ENCODE measurements at regions not wholly inside any gene's neighbourhood (a gene's known extent, or its start where the extent isn't known, plus 50 kb on each side); places are given as distances from the start of the nearest gene placed in this dataset.

GRCh38 chr12:37546901-37547475 lies 769.6 kb upstream of the ALG10B start:
- Histone ChIP-seq H3K23me2 (ENCODE audit: insufficient read length, low read depth, low read length, poor library complexity, severe bottlenecking) (no peaks in the 10 kb centered on the region), H3K27ac (ENCODE audit: insufficient read length, low read depth, low read length) (no peak overlapping the region), H4K5ac (ENCODE audit: insufficient read length, low read depth, low read length) (no peak overlapping the region), H2BK20ac (ENCODE audit: low read depth, low read length, poor library complexity, severe bottlenecking) (no peak overlapping the region), H3K56ac (ENCODE audit: insufficient read length, low read depth, low read length) (no peak overlapping the region), H3K4ac (ENCODE audit: low read depth, low read length) (no peak overlapping the region), H2BK120ac (ENCODE audit: low read depth, low read length, poor library complexity, severe bottlenecking) (no peak overlapping the region), H3K4me2 (ENCODE audit: insufficient read depth, insufficient read length, low read length) (no peak overlapping the region), H3K4me1 (ENCODE audit: insufficient read depth, low read length) (no peaks in the 10 kb centered on the region), H2AFZ (ENCODE audit: low read length) (no peak overlapping the region), H3K27me3 (ENCODE audit: insufficient read depth, low read length) (no peaks in the 10 kb centered on the region), H3K18ac (ENCODE audit: insufficient read length, low read depth, low read length) (no peak overlapping the region), H3K23ac (ENCODE audit: insufficient read length, low read depth, low read length) (no peak overlapping the region), H4K91ac (ENCODE audit: insufficient read length, low read depth, low read length) (no peak overlapping the region), H2BK12ac (ENCODE audit: insufficient read length, low read depth, low read length) (no peak overlapping the region), H3K9me3 (ENCODE audit: control insufficient read depth, low read depth, low read length) (peaks cover 86% of the 10 kb centered on the region), H2AK5ac (ENCODE audit: insufficient read length, low read length) (no peak overlapping the region), H4K20me1 (ENCODE audit: control insufficient read depth, insufficient read depth, insufficient read length) (no peaks in the 10 kb centered on the region), H3K14ac (ENCODE audit: insufficient read depth, low read length) (no peak overlapping the region), H3T11ph (ENCODE audit: low read length) (no peak overlapping the region), H4K8ac (replicated peaks; ENCODE audit: insufficient read length, low read depth, low read length) (no peak overlapping the region), H2BK5ac (ENCODE audit: insufficient read length, low read length) (no peak overlapping the region), H3K9ac (ENCODE audit: extremely low read depth, insufficient read length, low read length) (no peak overlapping the region), H3K79me2 (ENCODE audit: insufficient read depth, low read length) (no peaks in the 10 kb centered on the region), H2BK15ac (ENCODE audit: low read depth, low read length) (no peak overlapping the region), H3K79me1 (ENCODE audit: insufficient read depth, low read depth, low read length, poor library complexity, severe bottlenecking) (no peaks in the 10 kb centered on the region)
- no peak for DNase-seq
- H3K9me3 Mint-ChIP-seq: peaks cover 93 to 98% of the 10 kb centered on the region in 2 experiments
- H3K4me3 Mint-ChIP-seq: no peak overlapping the region
- no peaks in the 10 kb centered on the region for H3K4me1 Mint-ChIP-seq
- peaks cover 28 to 41% (median 38%) of the 10 kb centered on the region in 3 experiments for H3K36me3 Mint-ChIP-seq (ENCODE audit: insufficient read depth in 1 of 3, low read depth in 3 of 3)
- TF ChIP-seq CTCF (conservative IDR thresholded peaks at IDR 0.05): no peak
- WGBS (ENCODE audit: extremely low coverage, insufficient read length, low lambda C conversion rate): no CpG with 5 or more reads among the region's 20 CpGs
- H3K27ac Mint-ChIP-seq: no peak overlapping the region
- H3K27me3 Mint-ChIP-seq (ENCODE audit: low read depth): peaks cover 7% of the 10 kb centered on the region

Data from H9 (cell line).